H54 (cell line): ENCODE measurements at regions not wholly inside any gene's neighbourhood (a gene's known extent, or its start where the extent isn't known, plus 50 kb on each side); places are given as distances from the start of the nearest gene placed in this dataset.
A peak's percentile ranks its signal among the peaks of the same experiment; 100 is the strongest.

ENCODE experiments used
- DNase-seq: peaks from one replicate; pipeline ENCODE4 v3.0.0; 2011; ENCODE audit warnings: low spot score, mixed read lengths; ENCODE audit not compliant: insufficient read length
- FAIRE-seq: peaks from 3 replicates; lab custom pipeline; 2011; peaks lifted over from hg19 to GRCh38; lab: Jason Lieb, UNC
- POLR2A ChIP-seq: IDR thresholded peaks from 2 replicates; pipeline ENCODE4 v1.6.1; 2011; ENCODE audit warnings: low read depth, mild to moderate bottlenecking, low read length

- no peak for FAIRE-seq
- TF ChIP-seq POLR2A = no peak
- no peak for DNase-seq
Observed at GRCh38 chr2:226387499-226387942, 412.1 kb downstream of the IRS1 start.

GRCh38 chr2:226383461-226383860, 416.2 kb downstream of the IRS1 start:
- TF ChIP-seq POLR2A = no peak
- DNase-seq = no peak
- no peak for FAIRE-seq

- FAIRE-seq (no peak), DNase-seq (no peak)
- TF ChIP-seq POLR2A = no peak
Observed at GRCh38 chr2:226380679-226381078, 418.9 kb downstream of the IRS1 start.

- TF ChIP-seq POLR2A = no peak
- no peak for DNase-seq
- FAIRE-seq = no peak
Observed at GRCh38 chr2:226378753-226379705, 420.6 kb downstream of the IRS1 start.

- TF ChIP-seq POLR2A = no peak
- DNase-seq (no peak), FAIRE-seq (no peak)
Observed at GRCh38 chr2:226376516-226377180, 423.0 kb downstream of the IRS1 start.

- FAIRE-seq (no peak), DNase-seq (no peak)
- TF ChIP-seq POLR2A = no peak
Observed at GRCh38 chr2:226366920-226367319, 432.7 kb downstream of the IRS1 start.

GRCh38 chr2:226364217-226364616, 435.4 kb downstream of the IRS1 start:
- no peak for DNase-seq
- FAIRE-seq = no peak
- no peak for TF ChIP-seq POLR2A

- TF ChIP-seq POLR2A = no peak
- FAIRE-seq = peak; percentile 80
- no peak for DNase-seq
Observed at GRCh38 chr2:226362980-226363379, 436.6 kb downstream of the IRS1 start.

GRCh38 chr2:226360658-226361057, 439.0 kb downstream of the IRS1 start:
- DNase-seq (no peak), FAIRE-seq (peak; percentile 27)
- TF ChIP-seq POLR2A = no peak

GRCh38 chr2:226358688-226359087, 440.9 kb downstream of the IRS1 start:
- FAIRE-seq (no peak), DNase-seq (no peak)
- TF ChIP-seq POLR2A = no peak

- DNase-seq (no peak), FAIRE-seq (no peak)
- no peak for TF ChIP-seq POLR2A
Observed at GRCh38 chr2:226357816-226358215, 441.8 kb downstream of the IRS1 start.

GRCh38 chr2:226355600-226355999, 444.0 kb downstream of the IRS1 start:
- TF ChIP-seq POLR2A = no peak
- DNase-seq (no peak), FAIRE-seq (no peak)

GRCh38 chr2:226354434-226354833, 445.2 kb downstream of the IRS1 start:
- TF ChIP-seq POLR2A = no peak
- no peak for DNase-seq
- FAIRE-seq = peak; percentile 6

GRCh38 chr2:226352941-226353560, 446.6 kb downstream of the IRS1 start:
- TF ChIP-seq POLR2A = no peak
- FAIRE-seq (no peak), DNase-seq (no peak)

GRCh38 chr2:226351711-226352110, 447.9 kb downstream of the IRS1 start:
- DNase-seq = no peak
- TF ChIP-seq POLR2A = no peak
- peak; percentile 48 for FAIRE-seq
